Mucosa of gallbladder (tissue), 1 donor: ENCODE measurements at regions not wholly inside any gene's neighbourhood (a gene's known extent, or its start where the extent isn't known, plus 50 kb on each side); places are given as distances from the start of the nearest gene placed in this dataset.

Experiments
- DNase-seq: peaks from one replicate; pipeline ENCODE4 v3.0.0-alpha.2; 2020; ENCODE audit warnings: low spot score
- donor health status: DM: no; HTN: no; CAD: no.

DNA sequence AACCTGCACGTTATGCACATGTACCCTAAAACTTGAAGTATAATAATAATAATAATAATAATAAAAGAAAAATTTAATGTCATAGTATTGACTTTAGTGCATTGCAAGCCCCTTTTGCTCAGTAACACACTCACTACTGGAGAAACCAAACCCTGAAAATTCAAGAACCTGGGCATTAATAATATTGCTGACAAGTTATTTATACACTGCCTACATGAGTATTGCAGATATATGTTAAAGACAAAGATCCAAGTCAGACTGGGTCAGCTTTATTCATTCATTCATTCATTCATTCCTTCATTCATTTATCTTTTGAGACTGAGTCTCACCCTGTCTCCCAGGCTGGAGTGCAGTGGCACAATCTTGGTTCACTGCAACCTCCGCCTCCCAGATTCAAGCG is 1711.2 kb downstream of the TP53TG3F start:
- no peak for DNase-seq

DNA sequence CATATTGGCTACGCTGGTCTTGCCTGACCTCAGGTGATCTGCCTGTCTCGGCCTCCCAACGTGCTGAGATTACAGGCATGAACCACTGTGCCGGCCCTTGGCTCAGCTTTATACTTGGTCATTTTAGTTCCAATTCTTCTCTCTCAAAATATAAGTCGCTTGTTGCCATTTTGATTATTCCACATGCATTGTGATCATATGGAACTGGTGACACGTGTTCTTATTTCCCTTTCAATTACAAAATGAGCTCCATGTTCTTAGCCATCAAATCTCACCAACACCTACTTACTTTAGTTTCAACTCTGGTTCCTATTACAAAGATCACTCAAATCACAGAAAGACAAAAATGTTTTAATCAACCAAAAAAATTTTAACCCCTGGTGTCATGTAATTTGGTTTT is 1711.7 kb downstream of the TP53TG3F start:
- DNase-seq: no peak

DNA sequence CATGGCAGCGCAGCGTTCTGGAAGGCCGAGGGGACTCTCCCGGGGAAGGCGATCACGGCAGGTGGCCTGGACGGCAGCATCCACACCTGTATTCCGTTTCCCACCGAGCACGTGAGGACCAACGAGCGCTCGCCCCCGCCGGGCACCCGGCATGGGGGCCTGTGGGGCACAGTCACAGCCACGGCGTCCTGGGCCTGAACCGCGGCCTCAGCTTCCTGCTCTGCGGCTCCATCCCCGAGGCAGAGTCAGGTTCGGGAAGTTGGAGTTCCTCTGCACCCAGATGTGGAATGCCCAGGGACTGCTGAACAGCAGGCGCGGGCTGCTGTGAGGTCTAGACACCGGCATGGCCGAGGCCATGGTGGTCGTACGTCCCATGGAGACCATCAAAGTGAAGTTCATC is 1713.9 kb downstream of the TP53TG3F start:
- DNase-seq: no peak

DNA sequence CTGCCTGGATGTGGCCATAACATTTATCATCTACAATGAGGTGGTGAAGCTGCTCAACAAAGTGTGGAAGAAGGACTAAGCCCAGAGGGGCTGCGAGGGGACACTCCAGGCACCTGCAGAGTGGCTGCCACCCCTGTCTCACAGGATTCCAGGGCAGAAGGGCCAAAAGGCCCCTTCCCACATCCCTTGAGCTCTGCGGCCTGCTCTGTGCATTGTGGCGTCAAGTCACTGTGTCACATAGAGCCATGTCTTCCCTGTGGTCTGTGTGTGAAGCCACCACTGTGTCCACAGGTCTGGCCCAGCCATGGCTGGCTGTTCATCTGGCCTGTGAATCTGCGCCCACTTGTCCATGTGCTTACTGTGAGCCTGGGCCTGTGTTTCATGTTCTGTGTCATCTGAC is 1714.6 kb downstream of the TP53TG3F start:
- no peak for DNase-seq

DNA sequence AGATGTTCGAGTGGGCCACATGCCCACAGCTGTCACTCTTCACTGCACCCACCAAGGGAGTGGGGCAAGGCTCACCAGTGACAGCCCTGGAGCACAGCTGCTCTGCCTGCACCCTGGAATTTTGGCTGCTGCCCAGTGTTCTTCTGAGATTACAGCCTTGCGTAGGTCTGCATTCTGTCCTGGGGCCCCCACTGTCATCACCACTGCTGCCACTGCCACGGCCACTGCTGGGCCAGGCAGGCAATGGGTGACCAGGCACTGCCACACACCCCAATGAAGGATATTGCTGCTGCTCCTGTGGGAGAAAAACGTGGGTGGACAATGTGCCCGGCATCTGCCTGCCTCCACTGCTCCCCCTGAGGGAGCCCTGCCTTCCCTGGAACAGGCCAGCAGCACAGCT is 1717.0 kb downstream of the TP53TG3F start:
- DNase-seq: no peak

DNA sequence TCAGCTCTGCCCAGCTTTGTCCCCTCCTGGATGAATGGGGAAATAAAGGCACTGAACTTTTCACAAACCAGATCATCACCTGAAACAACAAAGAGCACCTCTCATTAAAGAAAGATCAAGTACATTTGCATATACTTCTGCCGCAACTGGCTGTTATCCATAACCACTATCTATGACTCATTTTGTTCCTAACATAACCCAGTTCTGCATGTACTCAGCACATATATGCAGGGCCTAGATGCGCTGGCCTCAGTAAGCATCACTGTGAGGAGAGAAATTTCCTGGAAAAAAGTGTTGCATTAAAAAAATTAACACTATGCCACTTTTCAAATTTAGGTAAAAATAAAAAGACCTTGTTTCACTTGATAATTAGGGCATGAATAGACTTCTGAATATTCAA is 1718.4 kb downstream of the TP53TG3F start:
- DNase-seq: no peak

DNA sequence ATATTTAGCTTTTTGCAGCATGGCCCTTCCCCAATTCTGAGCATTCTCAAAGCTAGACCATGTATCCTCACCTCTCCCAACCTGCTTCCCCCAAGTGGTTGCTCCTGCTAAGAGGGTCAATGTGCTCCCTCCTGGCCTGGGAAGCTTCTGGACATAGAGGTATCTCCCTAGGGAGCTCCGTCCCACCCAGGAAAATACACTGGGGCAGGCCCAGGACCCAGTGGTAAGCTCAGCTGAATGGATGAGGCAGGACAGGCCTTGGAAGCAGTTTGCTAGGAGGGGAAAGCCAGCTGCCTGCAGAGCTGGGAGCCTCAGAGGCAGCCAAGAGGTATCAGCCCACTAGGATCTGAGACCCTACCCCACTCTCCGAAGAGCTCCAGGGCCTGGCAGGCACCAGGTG is 1721.6 kb downstream of the TP53TG3F start:
- DNase-seq: no peak

DNA sequence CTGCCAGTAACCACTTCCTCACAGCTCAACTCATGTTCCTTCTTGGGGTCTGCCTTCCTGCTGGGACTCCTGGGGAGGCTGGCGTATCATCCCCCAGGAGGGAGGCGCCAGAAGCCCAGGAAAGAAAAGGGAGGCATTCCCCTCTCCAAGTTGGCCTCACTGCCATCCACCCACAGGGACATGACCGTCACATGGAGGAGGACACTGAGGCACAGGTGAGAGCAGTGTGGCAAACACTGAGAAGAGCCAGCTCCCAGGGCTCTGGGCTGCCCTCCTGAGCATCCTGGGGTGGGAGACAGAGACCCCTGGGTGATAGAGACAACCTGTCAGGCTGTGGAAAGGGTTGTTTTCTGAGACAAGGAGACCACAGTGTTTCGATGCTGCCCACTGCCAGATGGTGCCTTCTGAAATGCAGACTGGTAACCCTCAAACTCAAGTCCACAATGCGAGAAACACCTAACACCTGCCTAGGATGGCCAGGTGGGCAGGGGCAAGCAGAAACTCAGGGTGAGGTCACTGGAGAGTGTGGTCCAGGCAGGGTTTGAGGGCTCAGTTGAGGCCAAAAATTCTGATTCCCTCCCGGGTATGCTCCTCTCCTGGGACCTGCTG is 1722.1 kb downstream of the TP53TG3F start:
- no peak for DNase-seq

DNA sequence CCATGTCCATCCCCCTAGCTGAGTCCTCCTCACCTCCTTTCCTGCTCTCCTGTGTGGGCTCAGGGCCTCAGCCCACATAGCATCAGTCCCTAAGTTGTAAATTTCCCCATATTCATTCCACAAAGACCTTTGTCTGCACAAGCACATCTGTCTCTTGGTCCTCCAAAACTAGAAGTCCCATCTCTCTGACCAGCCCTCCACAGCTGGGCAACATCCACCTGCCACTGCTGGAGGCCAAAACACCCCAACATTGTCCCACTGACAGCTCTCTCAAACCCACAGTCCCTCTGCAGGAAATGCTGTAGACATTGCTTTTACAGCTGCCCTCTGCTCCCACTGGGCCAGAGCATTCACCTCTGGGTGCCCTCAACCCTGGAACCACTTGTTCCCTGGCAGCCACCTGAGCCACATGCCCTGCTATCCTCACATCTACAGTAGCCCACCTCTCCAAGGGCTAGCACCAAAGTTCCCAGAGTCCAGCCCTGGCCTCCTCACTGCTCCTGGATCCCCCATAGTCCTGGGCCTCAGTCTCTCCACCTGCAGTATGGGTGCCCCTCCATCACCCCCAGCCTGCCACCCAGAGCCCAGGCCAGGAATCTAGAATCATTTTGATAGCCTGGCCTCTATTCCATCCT is 1722.7 kb downstream of the TP53TG3F start:
- no peak for DNase-seq

DNA sequence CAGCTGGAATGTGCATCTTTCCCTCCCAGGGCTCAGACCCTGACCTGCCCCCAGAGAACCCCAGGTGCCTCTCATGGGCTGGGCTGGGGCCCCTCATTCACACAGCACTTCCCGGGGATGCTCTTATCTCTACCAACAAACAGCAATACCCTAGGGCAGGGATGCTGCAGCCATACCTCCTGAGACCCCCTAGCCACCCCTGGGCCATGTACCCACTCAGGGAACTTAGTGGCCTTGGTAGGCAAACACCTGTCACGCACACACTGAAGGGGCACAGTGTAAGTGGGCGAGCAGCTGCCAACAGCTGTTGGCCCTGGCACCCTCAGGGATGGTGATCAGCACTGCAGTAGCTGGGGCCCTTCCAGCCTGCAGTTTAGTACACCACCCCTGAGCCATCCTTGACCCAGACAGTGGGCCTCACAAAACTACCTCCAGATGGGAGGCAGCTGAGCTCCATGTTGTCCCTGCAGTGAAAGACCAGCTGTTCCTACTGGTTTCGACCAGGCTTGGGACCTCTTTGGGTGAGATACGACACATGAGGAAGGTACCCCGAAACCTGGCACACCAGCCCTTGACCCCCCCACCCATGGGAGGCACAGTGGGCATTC is 1723.6 kb downstream of the TP53TG3F start:
- DNase-seq: no peak

DNA sequence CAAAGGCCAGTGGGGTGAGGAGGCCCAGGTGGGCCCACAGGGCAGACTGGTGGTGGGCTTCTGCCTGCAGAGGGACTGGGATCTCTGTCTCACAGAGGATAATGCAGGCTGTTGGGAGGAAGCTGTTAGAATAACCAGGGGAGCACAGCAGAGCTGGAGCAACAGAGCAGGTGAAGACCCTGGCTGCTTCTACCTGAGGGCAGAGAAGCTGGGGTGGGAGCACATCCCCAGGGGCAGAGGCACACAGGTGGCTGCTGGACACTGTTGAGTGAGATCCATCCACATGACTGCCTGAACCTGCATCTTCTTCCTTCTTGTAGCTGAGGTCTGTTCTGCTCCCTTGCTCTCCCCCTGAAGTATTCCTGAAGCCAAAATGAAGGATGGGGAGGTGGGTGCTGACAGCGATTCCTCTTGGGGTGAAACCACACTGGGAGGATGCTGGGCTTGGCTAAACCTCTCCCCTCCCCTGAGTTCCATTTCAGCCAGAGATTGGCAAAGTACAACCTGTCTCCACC is 1725.0 kb downstream of the TP53TG3F start:
- no peak for DNase-seq

DNA sequence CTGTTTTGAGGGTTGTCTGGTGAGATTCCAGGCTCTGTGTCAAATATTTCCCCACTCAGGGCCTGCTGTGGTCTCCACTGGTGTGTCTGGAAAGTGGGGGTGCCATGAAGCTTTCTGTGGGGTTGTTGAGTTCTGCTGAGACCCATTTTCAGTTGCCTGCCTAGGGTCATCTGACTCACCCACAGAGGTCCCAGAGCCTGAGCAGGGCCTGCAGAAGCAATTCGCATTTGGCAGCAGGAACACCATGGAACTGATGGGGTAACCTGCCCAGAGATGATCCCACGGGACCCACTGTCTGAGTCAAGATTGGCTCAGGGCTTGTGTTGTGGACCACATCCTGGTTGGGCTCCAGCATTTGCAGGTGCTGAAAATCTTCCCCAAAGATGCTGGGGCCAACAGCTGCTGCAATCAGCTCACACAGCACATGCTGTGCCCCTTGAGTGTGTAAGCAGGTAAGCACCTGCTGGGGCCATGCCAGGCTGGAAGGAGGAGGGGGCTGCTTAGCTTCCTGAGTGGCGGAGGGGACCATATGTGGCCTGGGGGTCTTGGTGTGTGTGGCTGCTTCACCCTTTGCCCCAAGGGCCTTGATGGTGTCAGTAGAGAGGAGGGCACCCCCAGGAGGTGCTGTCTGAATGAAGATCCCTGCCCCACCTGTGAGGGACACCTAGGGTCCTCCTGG is 1726.1 kb downstream of the TP53TG3F start:
- DNase-seq: no peak

DNA sequence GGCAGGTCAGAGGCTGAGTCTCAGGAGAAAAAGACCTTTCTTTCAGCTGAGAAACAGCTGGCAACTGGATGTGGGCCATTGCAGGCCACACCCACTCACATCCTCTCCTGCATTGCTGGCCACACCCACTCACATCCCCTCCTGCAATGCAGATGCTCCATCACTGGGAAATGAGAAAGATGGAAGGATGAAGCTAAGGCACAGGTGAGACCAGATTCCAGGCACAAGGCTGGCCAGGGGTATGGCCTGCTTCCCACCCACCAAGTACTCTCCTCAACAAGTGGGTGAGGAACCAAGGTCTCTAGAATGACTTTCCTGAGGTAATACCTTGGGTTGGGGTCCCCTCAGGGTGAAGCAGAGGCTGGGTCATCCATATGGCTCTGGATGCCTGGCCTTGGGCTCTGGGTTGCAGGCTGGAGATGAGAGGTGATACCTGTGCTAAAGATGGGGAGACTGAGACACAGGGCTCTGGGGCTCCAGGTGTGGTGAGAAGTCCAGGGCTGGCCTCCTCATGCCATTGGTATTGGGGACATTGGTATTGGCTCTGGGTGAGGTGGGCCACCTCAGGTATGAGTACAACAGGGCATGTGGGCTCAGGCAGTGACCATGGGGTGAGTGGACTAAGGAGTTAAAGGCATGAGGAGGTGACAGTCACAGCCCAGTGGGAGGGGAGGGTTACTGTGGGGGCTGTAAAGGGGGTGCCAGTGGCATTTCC is 1726.8 kb downstream of the TP53TG3F start:
- DNase-seq: no peak

DNA sequence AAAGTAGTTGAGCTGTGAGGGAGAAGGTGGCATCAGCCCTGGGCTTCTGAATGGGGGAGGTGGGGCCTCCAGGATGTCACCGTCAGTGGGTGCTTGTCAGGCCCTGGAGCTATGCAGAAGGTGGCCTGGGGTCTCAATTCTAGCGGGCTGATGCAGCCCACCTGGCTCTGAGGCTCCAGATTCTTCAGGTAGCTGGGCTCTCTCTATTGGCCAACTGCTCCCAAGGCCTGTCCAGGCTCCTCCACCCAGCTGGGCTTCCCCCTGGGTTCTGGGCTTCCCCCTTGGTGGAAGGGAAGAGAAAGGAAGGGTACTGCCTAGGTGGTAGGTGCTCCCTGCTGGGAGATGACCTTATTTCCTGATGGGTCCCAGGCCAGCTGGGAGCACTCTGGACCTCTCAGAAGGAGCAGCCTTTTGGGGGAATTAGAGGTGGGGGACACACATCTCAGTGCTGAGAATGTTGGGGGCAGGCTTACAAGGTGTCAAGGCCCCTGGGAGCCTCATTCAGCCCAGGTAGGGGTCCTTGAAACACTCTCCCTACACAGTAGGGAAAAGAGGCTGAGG is 1728.3 kb downstream of the TP53TG3F start:
- DNase-seq: no peak

DNA sequence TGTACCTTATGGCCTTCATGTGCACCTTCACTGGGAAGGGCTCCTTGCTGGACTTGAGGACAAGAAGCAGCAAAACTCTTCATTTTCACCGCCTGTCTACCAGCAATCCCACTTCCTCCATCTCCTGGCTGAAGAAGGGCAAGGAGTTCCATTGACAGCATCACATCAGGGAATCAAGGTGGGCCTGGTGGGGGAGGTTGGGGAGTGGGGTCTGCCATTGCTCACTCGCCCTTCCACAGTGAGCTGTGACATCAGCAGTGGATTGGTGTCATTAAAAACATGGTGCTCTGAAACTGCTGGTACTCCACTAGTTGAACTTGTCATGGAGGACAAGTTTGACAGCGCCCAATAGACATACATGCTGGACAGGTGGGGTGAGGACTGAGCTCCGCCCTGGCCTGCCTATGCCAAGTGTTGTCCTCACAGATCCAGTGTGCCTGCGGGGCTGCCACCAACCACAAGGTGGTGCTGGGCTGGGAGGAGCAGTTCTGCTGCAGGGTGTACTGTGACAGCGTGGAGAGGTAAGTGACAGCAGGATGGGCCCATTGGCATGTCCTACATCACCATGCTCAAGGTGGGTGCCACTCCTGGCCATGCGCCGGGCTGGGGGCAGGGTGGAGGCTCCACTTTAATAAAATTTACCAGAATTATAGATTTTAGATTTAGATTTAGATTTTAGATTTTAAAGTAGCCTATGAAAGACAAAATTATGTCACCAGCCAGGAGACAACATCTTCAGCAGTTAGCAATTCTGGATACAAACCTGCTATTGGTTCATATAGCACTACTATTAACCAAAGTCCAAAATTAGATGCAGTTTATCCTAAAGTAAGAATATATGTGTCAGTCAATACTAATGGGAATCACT is 1729.1 kb downstream of the TP53TG3F start:
- no peak for DNase-seq

DNA sequence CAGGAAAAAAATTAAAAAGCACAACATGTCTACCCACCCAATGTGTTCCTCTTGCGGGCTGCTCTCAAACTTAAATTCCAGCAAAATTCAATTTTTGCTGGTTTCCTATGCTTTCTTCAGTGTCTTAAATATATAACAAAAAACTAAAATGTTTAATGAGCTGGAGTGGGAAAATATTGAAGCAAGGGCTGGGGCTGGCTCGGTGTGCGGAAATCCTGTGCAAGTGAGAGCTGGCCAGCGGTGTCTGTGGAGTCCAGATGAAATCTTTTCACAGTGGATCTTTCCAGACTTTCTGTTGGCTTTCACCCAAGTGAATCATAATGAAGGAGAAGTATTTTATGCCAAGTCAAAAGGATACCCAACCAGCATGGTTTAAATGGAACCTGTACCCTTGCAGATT is 1733.6 kb downstream of the TP53TG3F start:
- DNase-seq: no peak

DNA sequence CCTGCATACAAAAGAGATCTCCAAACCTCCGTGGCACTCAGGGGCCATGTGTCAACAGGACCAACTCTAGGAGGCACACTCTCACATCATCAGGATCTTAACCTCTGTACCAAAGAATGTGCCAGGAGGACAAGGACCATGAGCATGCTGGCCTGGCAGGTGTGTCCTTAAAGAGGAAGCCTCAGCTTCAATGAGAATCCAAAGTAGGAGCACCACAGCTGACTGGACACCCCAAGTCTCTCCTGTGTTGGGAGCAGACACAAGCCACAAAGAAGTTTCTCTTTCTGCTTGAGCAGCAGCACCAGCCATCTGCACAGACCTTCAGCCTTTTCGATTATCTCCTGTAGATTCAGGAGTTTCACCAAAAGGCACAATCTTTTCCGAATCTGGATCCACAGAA is 1734.5 kb downstream of the TP53TG3F start:
- no peak for DNase-seq

DNA sequence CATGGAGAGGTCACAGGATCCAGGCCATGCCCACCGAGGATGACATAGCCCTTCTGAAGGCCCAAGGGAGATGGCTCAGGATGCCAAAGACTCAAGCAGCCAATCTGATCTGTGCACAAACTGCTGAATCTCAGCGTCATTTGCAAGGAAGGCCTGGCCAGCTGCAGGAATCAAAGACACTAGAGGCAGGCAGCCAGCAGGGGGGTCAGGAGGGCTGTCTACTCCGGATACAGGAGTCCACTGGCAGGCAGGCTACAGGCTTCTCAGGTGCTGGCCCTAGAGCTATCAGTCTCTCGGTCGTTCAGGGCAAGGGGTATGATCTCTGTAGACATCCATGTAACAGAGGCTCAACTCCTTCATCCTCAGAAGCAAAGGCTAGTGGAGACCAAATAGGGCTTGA is 1735.3 kb downstream of the TP53TG3F start:
- DNase-seq: no peak

DNA sequence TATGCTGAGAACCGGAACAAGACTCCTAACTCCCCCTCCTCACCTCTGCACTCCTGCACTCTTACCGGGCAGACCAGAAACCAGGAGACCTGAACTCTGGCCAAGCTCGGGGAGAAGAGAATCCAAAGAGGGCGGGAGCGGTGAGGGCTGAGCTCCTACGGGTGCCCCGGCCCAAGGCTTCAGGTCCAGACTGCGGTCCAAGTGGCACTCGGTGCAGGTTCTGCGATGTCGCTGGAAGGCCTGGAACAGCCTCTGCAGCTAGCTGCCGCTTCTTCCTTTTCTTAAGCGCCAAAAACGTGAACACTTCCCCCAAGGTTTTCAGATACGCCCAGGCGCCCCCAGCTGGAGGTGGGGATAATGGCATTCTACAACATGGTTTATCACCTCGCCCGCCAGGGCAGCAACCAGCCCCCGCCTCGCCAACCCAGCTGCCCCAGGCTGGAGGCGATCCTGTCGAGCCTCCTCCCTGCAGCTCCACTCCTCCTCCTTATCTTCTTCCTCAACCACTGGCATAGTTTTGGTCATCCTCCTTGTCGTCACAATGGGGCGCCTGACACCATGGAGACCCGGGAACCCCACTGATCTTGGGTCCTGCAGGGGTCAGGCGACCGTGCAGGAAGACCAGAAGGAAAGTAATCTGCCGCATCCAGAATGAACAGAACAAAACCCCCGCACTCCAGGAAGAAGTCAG is 1735.9 kb downstream of the TP53TG3F start:
- no peak for DNase-seq

DNA sequence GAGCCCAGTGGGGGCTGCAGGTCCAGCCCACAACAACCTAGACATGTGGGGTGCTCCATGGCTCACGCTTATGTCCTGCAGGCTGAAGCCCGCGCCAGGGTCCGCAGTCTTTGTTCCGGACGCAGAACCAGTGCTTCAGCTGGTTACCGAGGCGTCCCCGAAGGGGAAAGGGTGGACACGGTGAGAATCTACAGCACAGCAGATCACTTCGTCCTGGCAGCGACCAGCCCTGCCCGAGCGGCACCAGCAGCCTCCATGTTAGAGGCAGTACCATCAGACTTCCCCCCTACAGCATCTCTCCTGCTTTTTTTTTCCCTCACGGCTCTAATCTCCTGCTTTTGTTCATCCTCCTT is 1736.4 kb downstream of the TP53TG3F start:
- no peak for DNase-seq
